MM.1S (cell line): ENCODE measurements at regions not wholly inside any gene's neighbourhood (a gene's known extent, or its start where the extent isn't known, plus 50 kb on each side); places are given as distances from the start of the nearest gene placed in this dataset.

ENCODE experiments used
- CTCF ChIP-seq: fragments of 300-600 bp; sonication (generic); IDR thresholded peaks from 2 replicates; pipeline ENCODE4 v1.5.1; 2016; ENCODE audit warnings: antibody characterized with exemption, low read length, mixed read lengths
- EZH2 ChIP-seq: fragments of 300-600 bp; sonication (generic); optimal IDR thresholded peaks from 2 replicates; pipeline ENCODE3; 2017; ENCODE audit warnings: low read depth, mild to moderate bottlenecking, antibody characterized with exemption, low read length, mixed read lengths
- EZH2phosphoT487 ChIP-seq: fragments of 300-600 bp; sonication (generic); IDR thresholded peaks from 2 replicates; pipeline ENCODE4 v1.6.1; 2018; ENCODE audit warnings: antibody characterized with exemption, low read length

- TF ChIP-seq CTCF: no peak
- TF ChIP-seq EZH2phosphoT487: no peak
- TF ChIP-seq EZH2: no peak
Observed at GRCh38 chr10:1851762-1852161, 114.4 kb upstream of the ADARB2 start.
